ENCODE measurements at regions not wholly inside any gene's neighbourhood (a gene's known extent, or its start where the extent isn't known, plus 50 kb on each side); places are given as distances from the start of the nearest gene placed in this dataset.
"Not testable (repeated sequence)": the region's sequence is repeated elsewhere in the genome, so short reads cannot be mapped to it uniquely, and the experiment has no call there.

GRCh38 chr7:67912437-67912836 lies 915.8 kb downstream of the TYW1 start:
- WGBS (ENCODE audit: insufficient coverage, low coverage, low lambda C conversion rate, missing lambda C conversion rate) = 74% methylated on average over 2 of the region's 2 CpGs
- Histone ChIP-seq H3K27ac (no peak overlapping the region), H3K4me1 (no peaks in the 10 kb centered on the region), H3K36me3 (no peaks in the 10 kb centered on the region), H3K9me3 (no peaks in the 10 kb centered on the region), H3K4me3 (no peak overlapping the region), H3K27me3 (no peaks in the 10 kb centered on the region)
- TF ChIP-seq CTCF (IDR thresholded peaks at IDR 0.05) (no peak), POLR2A (IDR thresholded peaks at IDR 0.05) (no peak)
- DNase-seq = no peak
- no peak for ATAC-seq
- intact Hi-C loops (cut with DNase I) = no loop called here

- no peak for ATAC-seq
- TF ChIP-seq POLR2A (IDR thresholded peaks at IDR 0.05) (no peak), CTCF (IDR thresholded peaks at IDR 0.05) (no peak)
- no peak overlapping the region for H3K27ac ChIP-seq
- H3K4me1 ChIP-seq = no peaks in the 10 kb centered on the region
- H3K9me3 ChIP-seq = no peaks in the 10 kb centered on the region
- no peak for DNase-seq
- H3K27me3 ChIP-seq = no peaks in the 10 kb centered on the region
- intact Hi-C loops (cut with DNase I) = no loop called here
- H3K36me3 ChIP-seq = no peaks in the 10 kb centered on the region
- H3K4me3 ChIP-seq = no peak overlapping the region
These were observed 917.0 kb downstream of the TYW1 start for GRCh38 chr7:67913604-67914003.

GRCh38 chr7:67916111-67916510 lies 919.5 kb downstream of the TYW1 start:
- intact Hi-C loops (cut with DNase I); ATAC-seq: not testable (repeated sequence)
- 100% methylated on average over 1 of the region's 1 CpG for WGBS (ENCODE audit: insufficient coverage, low coverage, low lambda C conversion rate, missing lambda C conversion rate)

GRCh38 chr7:67916571-67917436 lies 920.2 kb downstream of the TYW1 start:
- Histone ChIP-seq H3K27me3 (no peaks in the 10 kb centered on the region), H3K9me3 (no peaks in the 10 kb centered on the region), H3K4me3 (no peak overlapping the region), H3K4me1 (no peaks in the 10 kb centered on the region), H3K36me3 (no peaks in the 10 kb centered on the region), H3K27ac (no peak overlapping the region)
- intact Hi-C loops (cut with DNase I) = no loop called here
- ATAC-seq (no peak), DNase-seq (no peak)
- no peak for TF ChIP-seq POLR2A (IDR thresholded peaks at IDR 0.05)
- TF ChIP-seq CTCF (IDR thresholded peaks at IDR 0.05) = no peak
- 63% methylated on average over 9 of the region's 9 CpGs for WGBS (ENCODE audit: insufficient coverage, low coverage, low lambda C conversion rate, missing lambda C conversion rate)

More at GRCh38 chr7:67916111-67916510, 919.5 kb downstream of the TYW1 start:
- DNase-seq, H3K27ac ChIP-seq, H3K4me3 ChIP-seq, H3K9me3 ChIP-seq, H3K36me3 ChIP-seq, H3K27me3 ChIP-seq, H3K4me1 ChIP-seq: not testable (repeated sequence)

GRCh38 chr7:67917437-67917755 lies 920.8 kb downstream of the TYW1 start:
- Histone ChIP-seq H3K4me3 (no peak overlapping the region), H3K9me3 (no peaks in the 10 kb centered on the region), H3K27me3 (no peaks in the 10 kb centered on the region), H3K36me3 (no peaks in the 10 kb centered on the region), H3K4me1 (no peaks in the 10 kb centered on the region), H3K27ac (no peak overlapping the region)
- TF ChIP-seq CTCF (IDR thresholded peaks at IDR 0.05) (no peak), POLR2A (IDR thresholded peaks at IDR 0.05) (no peak)
- ATAC-seq (no peak), DNase-seq (no peak)
- 90% methylated on average over 3 of the region's 3 CpGs for WGBS (ENCODE audit: insufficient coverage, low coverage, low lambda C conversion rate, missing lambda C conversion rate)
- intact Hi-C loops (cut with DNase I) = no loop called here
